Panc1 (cell line): ENCODE measurements at regions not wholly inside any gene's neighbourhood (a gene's known extent, or its start where the extent isn't known, plus 50 kb on each side); places are given as distances from the start of the nearest gene placed in this dataset.

Experiments
- ATAC-seq: fragments of 200-7000 bp; cut with Tn5 transposase; 2 replicates; pipeline ENCODE4 v1.9.1; 2020; ENCODE audit warnings: mild to moderate bottlenecking, moderate library complexity
- BruUV-seq: library from RNA; stranded (reverse); fragments of 400-500 nt; replicated peaks from 2 replicates; lab custom pipeline; 2021; lab: Mats Ljungman, UMichigan
- CTCF ChIA-PET: fragments of 300-600 bp; sonication (Branson Sonifier 250); formaldehyde crosslinking; loops from one replicate; lab custom pipeline; 2022; ENCODE audit warnings: antibody characterized with exemption; lab: Charles Lee
- POLR2A ChIA-PET: fragments of 300-600 bp; sonication (Branson Sonifier 250); formaldehyde crosslinking; loops from one replicate; lab custom pipeline; 2022; ENCODE audit warnings: antibody characterized with exemption; lab: Charles Lee
- DNase-seq: peaks from one replicate; pipeline ENCODE4 v3.0.0-alpha.2; 2010; ENCODE audit warnings: low read depth, low spot score
- H3K27ac ChIP-seq: 2 replicates; pipeline ENCODE4 v1.5.1; 2011; ENCODE audit warnings: mild to moderate bottlenecking, low read length, inconsistent platforms
- H3K27me3 ChIP-seq: fragments of 200-500 bp; sonication (Bioruptor generic); 2 replicates; pipeline ENCODE4 v1.6.0; 2014; ENCODE audit warnings: low read length, inconsistent platforms; ENCODE audit not compliant: control insufficient read depth, insufficient read depth
- H3K36me3 ChIP-seq: fragments of 200-500 bp; sonication (Bioruptor generic); 2 replicates; pipeline ENCODE4 v1.5.1; 2014; ENCODE audit warnings: inconsistent platforms, mild to moderate bottlenecking, low read length, moderate library complexity; ENCODE audit not compliant: control insufficient read depth, insufficient read depth
- H3K4me1 ChIP-seq: 2 replicates; pipeline ENCODE4 v1.5.1; 2011; ENCODE audit warnings: inconsistent platforms, mild to moderate bottlenecking, low read length, moderate library complexity; ENCODE audit not compliant: control insufficient read depth, insufficient read depth
- H3K4me3 ChIP-seq, 2 experiments: 2 replicates each; pipeline ENCODE4 v1.5.1; 2011 to 2012; ENCODE audit warnings: low read depth in 2 of 2, low read length in 2 of 2, mild to moderate bottlenecking in 2 of 2, inconsistent platforms in 1 of 2, moderate library complexity in 1 of 2
- H3K9me3 ChIP-seq: fragments of 200-500 bp; sonication (Bioruptor generic); 2 replicates; pipeline ENCODE4 v1.5.1; 2014; ENCODE audit warnings: low read depth, mild to moderate bottlenecking, inconsistent platforms, low read length, moderate library complexity; ENCODE audit not compliant: control insufficient read depth, insufficient read depth
- CTCF ChIP-seq: fragments of 450-650 bp; IDR thresholded peaks from 2 replicates; pipeline ENCODE4 v1.5.1; 2017; ENCODE audit warnings: mild to moderate bottlenecking
- POLR2AphosphoS5 ChIP-seq: IDR thresholded peaks from 2 replicates; pipeline ENCODE4 v1.6.1; 2012; ENCODE audit warnings: mild to moderate bottlenecking, low read depth, low read length, moderate library complexity
- REST ChIP-seq, 2 experiments: IDR thresholded peaks; 2 replicates each; pipeline ENCODE4 v1.6.1; 2011 to 2012; ENCODE audit warnings: low read depth in 2 of 2, control low read depth in 1 of 2, low read length in 1 of 2, mild to moderate bottlenecking in 1 of 2, moderate library complexity in 1 of 2; ENCODE audit not compliant: insufficient read depth in 1 of 2
- SIN3A ChIP-seq: IDR thresholded peaks from 2 replicates; pipeline ENCODE4 v1.6.1; 2012; ENCODE audit warnings: low read depth, mild to moderate bottlenecking, low read length, moderate library complexity, borderline replicate concordance; ENCODE audit not compliant: insufficient read depth
- TCF7L2 ChIP-seq: IDR thresholded peaks from 2 replicates; pipeline ENCODE4 v1.6.1; 2011; ENCODE audit warnings: mild to moderate bottlenecking, low read depth, low read length, inconsistent platforms
- in situ Hi-C: cut with HindIII; loops from 2 replicates; pipeline ENCODE4 v1.10.0; 2016; ENCODE audit warnings: low sequenced_read_pairs, low pct_unique_long_range_greater_than_20kb
- intact Hi-C: fragments of 100-400 bp; cut with micrococcal nuclease; formaldehyde crosslinking; loops from one replicate; pipeline ENCODE4 v1.10.0; 2022; ENCODE audit not compliant: unreplicated experiment

DNA sequence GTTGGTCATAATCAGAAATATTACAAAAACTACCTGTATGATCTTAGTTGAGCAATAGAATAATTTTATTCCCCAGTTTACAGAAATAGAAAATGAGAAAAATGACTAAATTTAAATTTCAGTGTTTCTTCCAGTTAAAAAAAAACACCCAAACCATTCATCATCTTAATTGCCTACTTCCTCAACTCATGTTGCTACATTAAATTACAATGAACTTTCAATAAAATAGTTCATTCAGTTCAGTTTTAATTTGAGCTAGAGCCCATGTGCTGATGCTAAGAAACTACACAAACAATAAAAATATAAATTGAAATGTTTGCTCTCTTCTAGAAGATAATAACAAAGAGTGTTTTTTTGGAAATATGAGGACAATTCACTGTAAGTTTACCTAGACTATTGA, 820.4 kb downstream of the SLITRK6 start:
- Histone ChIP-seq H3K4me3 (no peak overlapping the region), H3K4me1 (no peaks in the 10 kb centered on the region), H3K27ac (no peak overlapping the region), H3K36me3 (no peaks in the 10 kb centered on the region), H3K27me3 (no peaks in the 10 kb centered on the region), H3K9me3 (no peaks in the 10 kb centered on the region)
- ATAC-seq = no peak
- intact Hi-C loops = no loop called here
- no peak for DNase-seq
- ChIA-PET CTCF (no interaction called here), POLR2A (no interaction called here)
- no TSS peak for BruUV-seq
- in situ Hi-C loops = no loop called here
- no peak for TF ChIP-seq TCF7L2
- TF ChIP-seq SIN3A = no peak
- TF ChIP-seq REST (IDR thresholded peaks at IDR 0.05; ENCODE audit: insufficient read depth in 1 of 2, low read depth in 2 of 2, low read length in 1 of 2) = no peak

- H3K36me3 ChIP-seq = no peaks in the 10 kb centered on the region
- no peak overlapping the region for H3K4me3 ChIP-seq
- in situ Hi-C loops (no loop called here), intact Hi-C loops (no loop called here)
- BruUV-seq = no TSS peak
- TF ChIP-seq POLR2AphosphoS5 = no peak
- no peak for TF ChIP-seq TCF7L2
- TF ChIP-seq REST (IDR thresholded peaks at IDR 0.05; ENCODE audit: insufficient read depth in 1 of 2, low read depth in 2 of 2, low read length in 1 of 2) = no peak
- no peak for TF ChIP-seq SIN3A
- TF ChIP-seq CTCF = no peak
- H3K9me3 ChIP-seq = no peaks in the 10 kb centered on the region
- DNase-seq (no peak), ATAC-seq (no peak)
- H3K4me1 ChIP-seq = no peaks in the 10 kb centered on the region
- ChIA-PET POLR2A (no interaction called here), CTCF (no interaction called here)
- no peak overlapping the region for H3K27ac ChIP-seq
- no peaks in the 10 kb centered on the region for H3K27me3 ChIP-seq
Observed at GRCh38 chr13:84973661-84974060, 825.6 kb downstream of the SLITRK6 start.
